GM19455 (cell line): ENCODE measurements at regions not wholly inside any gene's neighbourhood (a gene's known extent, or its start where the extent isn't known, plus 50 kb on each side); places are given as distances from the start of the nearest gene placed in this dataset.

Experiments used
- ATAC-seq: cut with Tn5 transposase; IDR thresholded peaks from one replicate; pipeline ENCODE4 v1.9.1; 2021; ENCODE audit not compliant: unreplicated experiment

GRCh38 chr9:115362101-115362500 lies 244.1 kb upstream of the TNC start:
- no peak for ATAC-seq

- no peak for ATAC-seq
These were observed 244.7 kb upstream of the TNC start for GRCh38 chr9:115362640-115363039.

GRCh38 chr9:115364991-115365390 lies 247.0 kb upstream of the TNC start:
- no peak for ATAC-seq

- ATAC-seq, result no peak
These were observed 249.4 kb upstream of the TNC start for GRCh38 chr9:115367321-115367720.

- ATAC-seq, result no peak
These were observed 250.0 kb upstream of the TNC start for GRCh38 chr9:115367780-115368525.

GRCh38 chr9:115369322-115369957 lies 251.5 kb upstream of the TNC start:
- no peak for ATAC-seq

- ATAC-seq, result no peak
These were observed 255.2 kb upstream of the TNC start for GRCh38 chr9:115373000-115373709.

GRCh38 chr9:115373710-115374045 lies 255.7 kb upstream of the TNC start:
- ATAC-seq, result no peak

GRCh38 chr9:115374724-115375268 lies 256.8 kb upstream of the TNC start:
- ATAC-seq, result no peak

- ATAC-seq, result no peak
These were observed 260.3 kb upstream of the TNC start for GRCh38 chr9:115378241-115378640.

- no peak for ATAC-seq
These were observed 260.8 kb upstream of the TNC start for GRCh38 chr9:115378758-115379157.

- ATAC-seq, result no peak
These were observed 261.8 kb upstream of the TNC start for GRCh38 chr9:115379719-115380118.

- ATAC-seq, result no peak
These were observed 264.9 kb upstream of the TNC start for GRCh38 chr9:115382865-115383264.

GRCh38 chr9:115385383-115386122 lies 267.6 kb upstream of the TNC start:
- no peak for ATAC-seq

GRCh38 chr9:115386963-115387770 lies 269.2 kb upstream of the TNC start:
- no peak for ATAC-seq

GRCh38 chr9:115391168-115391825 lies 273.3 kb upstream of the TNC start:
- ATAC-seq, result no peak

- no peak for ATAC-seq
These were observed 276.2 kb upstream of the TNC start for GRCh38 chr9:115393976-115394775.

GRCh38 chr9:115395511-115396021 lies 277.6 kb upstream of the TNC start:
- ATAC-seq, result no peak

- ATAC-seq, result no peak
These were observed 278.1 kb upstream of the TNC start for GRCh38 chr9:115396071-115396529.
